22Rv1 (cell line): ENCODE measurements at regions not wholly inside any gene's neighbourhood (a gene's known extent, or its start where the extent isn't known, plus 50 kb on each side); places are given as distances from the start of the nearest gene placed in this dataset.
A peak's percentile ranks its signal among the peaks of the same experiment; 100 is the strongest.
"Not testable (repeated sequence)": the region's sequence is repeated elsewhere in the genome, so short reads cannot be mapped to it uniquely, and the experiment has no call there.

Source experiments
- H3K27ac ChIP-seq: fragments of 450-650 bp; 2 replicates; pipeline ENCODE4 v1.5.1; 2017
- ZFX ChIP-seq: fragments of 450-650 bp; IDR thresholded peaks from 2 replicates; pipeline ENCODE4 v1.6.1; 2017; ENCODE audit warnings: antibody characterized with exemption, borderline replicate concordance
- TF ChIP-seq, protein P1 (sequence below): fragments of 450-650 bp; IDR thresholded peaks from 2 replicates; pipeline ENCODE4 v1.5.1; 2017; ENCODE audit warnings: mild to moderate bottlenecking

DNA sequence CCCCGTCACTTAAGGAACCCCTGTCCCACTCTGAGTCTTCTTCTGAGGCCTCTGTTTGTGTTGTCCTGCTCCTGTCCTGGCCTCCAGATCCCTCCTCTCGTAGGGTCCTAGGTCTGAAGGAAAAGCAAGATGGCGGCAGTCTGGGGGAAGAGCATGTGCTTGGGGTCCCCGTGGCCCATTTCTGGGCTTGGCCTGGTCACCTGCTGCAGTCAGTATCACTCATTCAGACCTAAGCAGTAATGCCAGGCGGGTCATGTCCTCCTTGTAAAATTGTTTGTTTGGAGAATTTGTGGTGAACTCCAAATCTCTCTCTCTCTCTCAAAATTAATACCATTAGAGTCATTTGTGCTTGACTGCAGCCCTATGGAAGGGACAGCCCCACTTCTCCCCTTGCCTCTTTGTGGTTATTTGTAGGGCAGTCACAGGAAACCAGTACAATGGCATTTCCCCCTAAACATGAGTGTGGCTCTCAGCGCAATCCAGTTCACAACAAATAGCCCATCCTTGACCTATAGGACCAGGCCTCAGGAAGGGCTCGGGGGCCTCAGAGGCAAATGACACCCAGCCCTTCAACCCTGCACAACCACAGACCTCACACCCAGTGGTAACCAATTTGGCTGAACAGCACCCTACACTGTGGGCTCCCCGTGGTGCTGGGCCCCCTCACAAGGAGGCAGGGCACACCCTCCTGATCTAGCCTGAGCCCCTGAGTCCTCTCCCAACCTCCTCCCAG, 173.5 kb downstream of the OR4M2 start:
- no peak overlapping the region for H3K27ac ChIP-seq

DNA sequence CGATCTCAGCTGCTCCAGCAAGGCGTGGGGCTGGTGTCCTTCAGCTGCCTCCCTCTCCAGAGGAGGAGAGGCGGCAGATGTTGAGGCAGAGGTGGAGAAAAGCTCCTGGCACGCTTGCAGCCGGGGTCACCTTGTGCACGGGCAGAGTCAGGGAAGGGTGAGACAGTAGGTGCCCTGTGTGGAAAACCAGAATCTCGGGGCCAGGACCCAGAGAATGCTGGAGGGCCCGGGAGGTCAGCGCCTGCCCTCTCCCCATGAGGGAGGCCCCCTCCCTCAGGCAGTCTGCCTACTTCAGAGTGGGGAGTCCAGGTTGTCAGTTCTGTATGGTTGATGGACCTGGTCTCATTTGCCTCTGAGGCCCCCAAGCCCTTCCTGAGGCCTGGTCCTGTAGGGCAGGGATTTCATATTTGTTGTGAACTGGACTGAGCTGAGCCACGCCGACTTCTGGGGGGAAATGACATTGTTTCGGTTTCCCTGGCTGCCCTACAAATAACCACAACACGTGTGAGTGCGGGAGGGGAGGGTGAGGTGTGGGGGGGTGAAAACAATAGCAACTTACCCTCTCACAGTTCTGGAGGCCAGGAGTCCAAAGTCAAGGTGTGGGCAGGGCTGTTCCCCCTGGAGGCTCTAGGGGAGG, 174.2 kb downstream of the OR4M2 start:
- not testable (repeated sequence) for H3K27ac ChIP-seq

More for the DNA sequence above, 173.5 kb downstream of the OR4M2 start:
- TF ChIP-seq ZFX: no peak
- TF ChIP-seq, protein P1, sequence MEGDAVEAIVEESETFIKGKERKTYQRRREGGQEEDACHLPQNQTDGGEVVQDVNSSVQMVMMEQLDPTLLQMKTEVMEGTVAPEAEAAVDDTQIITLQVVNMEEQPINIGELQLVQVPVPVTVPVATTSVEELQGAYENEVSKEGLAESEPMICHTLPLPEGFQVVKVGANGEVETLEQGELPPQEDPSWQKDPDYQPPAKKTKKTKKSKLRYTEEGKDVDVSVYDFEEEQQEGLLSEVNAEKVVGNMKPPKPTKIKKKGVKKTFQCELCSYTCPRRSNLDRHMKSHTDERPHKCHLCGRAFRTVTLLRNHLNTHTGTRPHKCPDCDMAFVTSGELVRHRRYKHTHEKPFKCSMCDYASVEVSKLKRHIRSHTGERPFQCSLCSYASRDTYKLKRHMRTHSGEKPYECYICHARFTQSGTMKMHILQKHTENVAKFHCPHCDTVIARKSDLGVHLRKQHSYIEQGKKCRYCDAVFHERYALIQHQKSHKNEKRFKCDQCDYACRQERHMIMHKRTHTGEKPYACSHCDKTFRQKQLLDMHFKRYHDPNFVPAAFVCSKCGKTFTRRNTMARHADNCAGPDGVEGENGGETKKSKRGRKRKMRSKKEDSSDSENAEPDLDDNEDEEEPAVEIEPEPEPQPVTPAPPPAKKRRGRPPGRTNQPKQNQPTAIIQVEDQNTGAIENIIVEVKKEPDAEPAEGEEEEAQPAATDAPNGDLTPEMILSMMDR: no peak

DNA sequence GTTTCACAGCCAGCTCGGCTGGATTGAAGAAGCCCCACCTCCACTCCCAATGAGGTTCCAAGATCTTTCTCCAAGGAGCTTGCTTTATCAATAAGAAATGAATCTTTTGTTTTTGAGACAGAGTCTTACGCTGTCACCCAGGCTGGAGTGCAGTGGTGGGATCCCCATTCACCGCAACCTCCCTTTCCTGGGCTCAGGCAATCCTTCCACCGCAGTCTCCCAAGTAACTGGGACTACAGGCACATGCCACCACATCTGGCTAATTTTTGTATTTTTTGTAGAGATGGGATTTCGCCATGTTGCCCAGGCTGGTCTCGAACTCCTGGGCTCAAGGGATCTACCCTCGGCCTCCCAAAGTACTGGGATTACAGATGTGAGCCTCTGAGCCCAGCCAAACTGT, 175.3 kb downstream of the OR4M2 start:
- not testable (repeated sequence) for H3K27ac ChIP-seq

DNA sequence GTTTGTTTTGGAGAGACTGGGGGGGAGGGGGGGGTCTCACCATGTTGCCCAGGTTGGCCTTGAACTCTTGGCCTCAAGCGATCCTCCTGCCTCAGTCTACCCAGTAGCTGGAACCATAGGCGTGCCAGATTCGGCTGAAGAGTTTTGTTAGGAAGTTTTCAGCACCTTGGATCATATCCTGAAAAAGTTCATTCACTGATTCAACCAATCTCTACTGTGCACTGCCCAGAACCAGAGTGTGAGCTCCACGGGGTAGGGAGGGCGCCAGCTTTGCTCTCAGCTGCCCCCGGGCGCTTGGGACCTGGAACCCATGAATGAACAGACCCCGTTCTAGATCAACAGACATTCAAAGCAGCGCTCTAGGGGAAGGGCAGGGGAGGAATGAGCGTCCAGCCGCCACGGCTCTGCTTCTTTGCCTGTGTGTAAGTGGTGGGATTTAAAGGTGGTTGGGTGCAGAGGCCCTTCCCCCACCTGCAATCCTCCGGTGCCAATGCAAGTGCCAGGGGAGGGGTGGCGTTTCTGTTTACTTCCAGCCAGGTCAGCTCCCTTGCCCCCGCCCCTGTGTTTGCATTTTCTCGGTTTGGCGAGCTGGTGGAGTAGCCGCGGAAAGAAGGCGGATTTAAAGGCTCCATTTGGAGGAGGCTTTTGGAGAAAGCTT, 176.2 kb downstream of the OR4M2 start:
- not testable (repeated sequence) for H3K27ac ChIP-seq

DNA sequence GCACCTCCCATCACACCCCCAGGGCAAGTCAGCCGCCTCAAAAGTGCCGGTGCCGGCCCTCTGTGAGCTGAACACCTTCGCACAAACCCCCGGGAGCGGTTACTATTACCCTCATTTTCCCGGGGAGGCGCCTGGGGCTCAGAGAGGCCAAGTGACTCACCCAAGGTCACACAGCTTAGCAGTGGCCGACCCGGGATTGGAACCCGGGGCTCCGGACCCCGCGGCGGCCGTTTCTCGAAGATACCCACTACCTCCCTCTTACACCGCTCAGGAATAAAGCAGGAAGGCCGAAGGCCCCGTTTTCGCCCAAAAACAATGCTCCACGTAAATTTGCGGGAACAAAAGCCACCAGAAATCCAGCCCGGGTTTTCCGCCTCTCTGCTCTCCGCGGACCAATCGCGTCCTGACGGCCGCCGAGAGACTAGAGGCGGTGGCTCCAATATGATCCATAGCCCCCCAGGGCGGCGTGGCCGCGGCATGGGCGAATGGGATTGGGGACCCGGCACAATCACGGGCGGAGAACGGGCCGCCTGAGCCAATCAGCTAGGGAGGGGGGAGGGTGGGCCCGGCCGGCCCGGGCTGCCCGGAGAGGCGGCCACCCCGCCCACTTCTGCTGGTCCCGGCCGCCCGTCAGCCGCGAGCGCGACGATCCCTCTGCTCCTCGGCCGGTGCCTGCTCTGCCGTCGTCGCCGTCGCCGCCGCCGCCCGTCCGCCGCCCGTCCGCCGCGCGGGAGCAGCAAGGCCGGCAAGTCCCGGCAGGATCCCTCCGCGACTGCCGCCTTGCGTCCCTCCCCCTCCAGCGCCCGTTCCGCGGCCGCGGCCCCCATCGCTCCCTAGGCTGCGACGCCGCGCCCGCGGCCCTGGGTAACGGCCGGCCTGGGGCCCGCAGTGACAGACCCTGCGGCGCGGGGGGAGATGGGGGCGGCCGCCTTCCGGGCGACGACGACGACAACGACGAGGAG, 177.0 kb downstream of the OR4M2 start:
- peak overlapping the region; percentile 52 for H3K27ac ChIP-seq
- TF ChIP-seq ZFX: no peak

DNA sequence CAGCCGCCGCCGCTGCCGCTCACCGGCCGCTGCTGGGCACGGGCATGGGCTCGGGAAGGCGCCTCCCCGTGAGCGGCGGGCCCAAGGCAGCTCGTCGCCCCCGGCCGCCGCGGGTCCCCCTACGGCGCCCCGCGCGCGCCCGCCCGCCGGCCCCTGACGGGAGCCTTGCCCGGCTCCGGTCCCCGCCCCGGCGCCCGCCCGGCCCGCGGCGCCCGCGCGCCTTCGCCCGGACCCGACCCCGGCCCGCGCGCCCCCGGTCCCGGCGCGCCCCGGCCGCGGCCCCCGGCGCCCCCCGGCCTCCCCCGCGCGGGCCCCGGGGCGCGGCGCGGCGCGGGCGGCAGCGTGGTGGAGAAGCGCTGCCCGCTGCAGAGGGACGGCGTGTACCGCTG, 177.7 kb downstream of the OR4M2 start:
- peak overlapping the region; percentile 52 for H3K27ac ChIP-seq

DNA sequence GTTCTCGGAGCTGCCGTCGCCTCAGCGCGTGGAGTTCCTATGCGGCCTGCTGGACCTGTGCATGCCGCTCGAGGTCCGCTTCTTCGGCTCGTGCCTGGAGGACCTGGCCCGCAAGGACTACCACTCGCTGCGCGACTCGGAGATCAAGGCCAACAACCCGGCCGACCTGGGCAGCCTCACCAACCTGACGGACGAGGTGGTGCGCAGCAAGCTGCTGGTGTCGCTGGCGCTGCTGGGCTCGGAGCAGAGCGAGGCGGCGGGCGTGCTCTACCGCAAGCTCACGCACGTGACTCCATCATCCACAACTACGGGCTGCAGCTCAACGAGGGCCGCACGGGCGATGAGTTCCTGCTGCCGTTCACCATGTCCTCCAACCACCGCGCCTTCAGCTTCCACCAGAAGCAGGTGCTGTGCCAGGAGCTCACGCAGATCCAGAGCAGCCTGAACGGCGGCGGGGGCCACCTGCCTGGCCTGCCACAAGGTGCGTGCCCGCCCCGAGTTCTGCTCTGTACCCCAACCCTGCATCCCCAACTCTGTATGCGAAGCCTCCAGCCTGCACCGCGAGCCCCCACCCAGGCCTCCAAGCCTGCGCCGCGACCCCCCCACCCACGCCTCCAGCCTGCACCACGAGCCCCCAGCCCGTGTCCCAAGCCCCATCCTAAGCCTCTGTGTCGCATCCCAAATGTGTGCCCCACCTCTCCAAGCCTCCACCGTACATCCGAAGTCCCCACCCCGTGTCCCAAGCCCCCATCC, 178.2 kb downstream of the OR4M2 start:
- TF ChIP-seq ZFX: no peak
- no peak overlapping the region for H3K27ac ChIP-seq

More for the DNA sequence above, 177.7 kb downstream of the OR4M2 start:
- no peak for TF ChIP-seq ZFX
- TF ChIP-seq, protein P1: no peak

DNA sequence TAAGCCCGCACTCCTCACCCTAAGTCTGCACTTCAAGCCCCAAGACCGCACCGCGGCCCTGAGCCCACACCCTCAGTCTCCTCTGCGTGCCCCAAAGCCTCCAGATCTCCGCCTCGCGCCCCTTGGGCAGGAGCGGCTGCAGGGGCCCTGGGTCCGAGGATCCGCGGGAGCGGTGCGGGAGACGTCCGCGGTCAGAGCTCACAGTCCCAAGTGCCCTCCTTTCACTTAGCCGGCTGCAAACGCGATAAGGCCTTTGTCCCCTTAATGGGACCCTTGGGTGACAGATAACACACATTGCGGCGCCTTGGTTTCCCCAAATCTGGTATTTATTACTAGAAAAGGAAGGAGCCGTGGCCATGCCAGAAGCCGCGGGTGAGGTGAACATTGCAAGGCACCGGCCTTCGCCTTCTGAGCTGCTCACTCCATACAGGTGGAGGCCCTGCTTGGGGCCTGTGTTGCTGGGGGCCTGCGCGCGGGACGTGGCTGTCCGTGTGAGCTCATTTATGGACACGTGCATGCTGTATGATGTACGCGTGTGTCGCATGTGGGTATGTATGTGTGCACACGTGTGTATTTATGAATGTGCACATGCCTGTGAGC, 178.9 kb downstream of the OR4M2 start:
- H3K27ac ChIP-seq: not testable (repeated sequence)

DNA sequence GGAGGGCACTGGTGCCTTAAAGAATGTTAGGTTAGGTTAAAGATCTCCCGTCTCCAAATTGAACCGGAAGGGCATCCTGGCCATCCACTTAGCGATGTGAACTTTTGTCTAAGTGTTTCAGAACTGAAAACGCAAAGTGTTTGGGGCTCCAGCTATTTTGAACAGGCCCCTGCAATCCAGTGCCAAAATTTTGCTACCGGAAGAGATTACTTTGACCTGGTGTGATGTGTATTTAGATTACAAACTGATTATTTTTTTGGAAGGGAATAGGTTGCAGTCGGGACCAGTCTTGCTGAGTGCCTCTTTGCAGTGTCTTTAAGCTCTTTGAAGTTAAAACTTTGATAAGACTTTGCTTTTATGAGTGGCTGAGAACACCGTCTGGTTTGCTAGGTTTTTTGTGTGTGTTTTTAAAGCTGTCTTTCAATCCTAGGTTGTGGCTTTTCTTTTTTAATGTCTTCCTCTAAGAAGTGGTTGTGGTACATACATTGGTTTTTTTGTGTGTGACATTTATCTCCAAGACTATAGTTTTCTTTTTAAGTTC, 179.6 kb downstream of the OR4M2 start:
- no peak for TF ChIP-seq ZFX
- TF ChIP-seq, protein P1: no peak

More for the DNA sequence above, 179.6 kb downstream of the OR4M2 start:
- no peak overlapping the region for H3K27ac ChIP-seq
